HFFc6 (cell line): ENCODE measurements at regions not wholly inside any gene's neighbourhood (a gene's known extent, or its start where the extent isn't known, plus 50 kb on each side); places are given as distances from the start of the nearest gene placed in this dataset.

Experiments
- DNase-seq: peaks from one replicate; pipeline ENCODE4 v3.0.0-alpha.2; 2018
- H3K27ac Mint-ChIP-seq: 2 replicates; pipeline ENCODE4 v1.8.0; 2020; ENCODE audit warnings: mild to moderate bottlenecking, mixed read lengths
- H3K27me3 Mint-ChIP-seq: 2 replicates; pipeline ENCODE4 v1.8.0; 2021; ENCODE audit warnings: mild to moderate bottlenecking, moderate library complexity, mixed read lengths; ENCODE audit not compliant: insufficient read depth
- H3K36me3 Mint-ChIP-seq: 2 replicates; pipeline ENCODE4 v1.8.0; 2021; ENCODE audit warnings: low read depth, mixed read lengths
- H3K4me1 Mint-ChIP-seq: 2 replicates; pipeline ENCODE4 v1.8.0; 2020; ENCODE audit warnings: low read depth, mixed read lengths
- H3K4me3 Mint-ChIP-seq: 2 replicates; pipeline ENCODE4 v1.8.0; 2020; ENCODE audit warnings: mild to moderate bottlenecking, moderate library complexity, mixed read lengths
- H3K9me3 Mint-ChIP-seq: 2 replicates; pipeline ENCODE4 v1.8.0; 2020; ENCODE audit warnings: mild to moderate bottlenecking, mixed read lengths
- TF ChIP-seq, protein P1 (sequence below): fragments of 200-600 bp; sonication (generic); IDR thresholded peaks from 2 replicates; pipeline ENCODE4 v1.5.0; 2021; ENCODE audit warnings: antibody characterized with exemption, mild to moderate bottlenecking

DNA sequence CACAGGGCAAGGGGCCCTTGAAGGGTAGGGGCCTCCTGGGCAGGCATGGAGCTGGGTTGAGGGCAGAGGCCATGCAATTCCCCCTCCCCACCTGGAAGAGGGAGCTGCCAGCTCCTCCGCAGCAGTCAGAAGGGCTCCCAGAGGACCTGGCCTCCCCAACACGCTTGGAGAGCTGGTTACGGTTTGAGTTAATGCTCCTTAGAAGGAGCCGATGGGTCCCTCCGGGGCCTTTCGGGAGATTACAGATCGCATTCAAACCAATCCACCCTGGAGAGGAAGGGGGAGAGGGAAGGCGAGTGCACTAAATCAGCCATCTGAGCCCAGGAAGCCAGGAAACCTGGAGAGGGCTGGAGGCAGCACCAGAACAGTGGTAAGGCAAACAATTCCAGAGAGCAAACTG is 106.3 kb upstream of the CSF3R start:
- Mint-ChIP-seq H3K27ac (no peak overlapping the region), H3K27me3 (peaks cover 39% of the 10 kb centered on the region), H3K9me3 (no peaks in the 10 kb centered on the region), H3K4me1 (no peaks in the 10 kb centered on the region), H3K36me3 (no peaks in the 10 kb centered on the region), H3K4me3 (no peak overlapping the region)
- TF ChIP-seq, protein P1, sequence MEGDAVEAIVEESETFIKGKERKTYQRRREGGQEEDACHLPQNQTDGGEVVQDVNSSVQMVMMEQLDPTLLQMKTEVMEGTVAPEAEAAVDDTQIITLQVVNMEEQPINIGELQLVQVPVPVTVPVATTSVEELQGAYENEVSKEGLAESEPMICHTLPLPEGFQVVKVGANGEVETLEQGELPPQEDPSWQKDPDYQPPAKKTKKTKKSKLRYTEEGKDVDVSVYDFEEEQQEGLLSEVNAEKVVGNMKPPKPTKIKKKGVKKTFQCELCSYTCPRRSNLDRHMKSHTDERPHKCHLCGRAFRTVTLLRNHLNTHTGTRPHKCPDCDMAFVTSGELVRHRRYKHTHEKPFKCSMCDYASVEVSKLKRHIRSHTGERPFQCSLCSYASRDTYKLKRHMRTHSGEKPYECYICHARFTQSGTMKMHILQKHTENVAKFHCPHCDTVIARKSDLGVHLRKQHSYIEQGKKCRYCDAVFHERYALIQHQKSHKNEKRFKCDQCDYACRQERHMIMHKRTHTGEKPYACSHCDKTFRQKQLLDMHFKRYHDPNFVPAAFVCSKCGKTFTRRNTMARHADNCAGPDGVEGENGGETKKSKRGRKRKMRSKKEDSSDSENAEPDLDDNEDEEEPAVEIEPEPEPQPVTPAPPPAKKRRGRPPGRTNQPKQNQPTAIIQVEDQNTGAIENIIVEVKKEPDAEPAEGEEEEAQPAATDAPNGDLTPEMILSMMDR: no peak
- no peak for DNase-seq

DNA sequence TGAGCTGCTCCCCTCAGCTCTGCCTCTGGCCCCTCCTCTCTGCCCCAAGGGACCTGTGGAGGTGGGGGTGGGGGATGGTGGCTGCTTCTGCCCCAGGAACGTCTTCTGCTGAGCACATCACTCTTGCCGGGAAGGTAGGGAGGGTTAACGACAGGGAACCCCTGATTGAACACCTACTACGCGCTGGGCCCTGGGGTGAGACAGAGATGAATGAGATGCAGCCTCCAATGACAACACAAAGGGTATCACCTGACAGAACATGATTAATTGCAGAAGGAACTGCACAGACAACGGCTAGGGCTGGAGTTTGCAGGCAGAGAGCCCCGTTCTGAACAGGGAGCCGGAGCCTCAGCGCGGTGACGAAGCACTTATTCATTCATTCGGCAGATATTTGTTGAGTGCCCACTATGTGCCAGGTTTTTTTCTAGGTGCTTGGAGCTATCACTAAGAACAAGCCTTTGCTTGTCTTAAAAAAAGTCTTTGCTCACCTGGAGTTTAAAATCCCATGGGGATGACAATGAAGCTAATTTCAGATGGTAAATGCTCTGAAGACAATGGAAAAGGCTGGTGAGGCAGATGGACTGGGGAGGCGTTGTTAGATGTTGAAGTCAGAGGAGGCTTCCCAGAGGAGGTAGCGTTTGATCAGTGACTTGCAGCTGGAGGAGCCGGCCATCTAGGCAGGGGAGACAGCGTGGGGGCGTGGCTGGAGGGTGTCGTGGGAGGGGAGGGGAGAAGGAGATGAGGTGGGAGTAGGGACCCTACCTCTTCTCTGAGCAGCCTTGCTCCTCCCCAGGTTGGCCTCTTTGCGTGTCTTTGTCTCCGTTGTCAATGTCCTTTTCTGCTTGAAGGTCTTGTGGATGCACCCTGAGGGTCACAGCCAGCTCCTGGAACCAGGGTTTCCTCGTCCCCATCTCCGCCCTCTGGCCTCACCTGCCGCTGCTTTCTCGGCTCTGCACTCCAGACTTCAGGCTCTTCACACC is 103.1 kb upstream of the CSF3R start:
- Mint-ChIP-seq H3K27ac (no peak overlapping the region), H3K4me3 (no peak overlapping the region), H3K36me3 (no peaks in the 10 kb centered on the region), H3K27me3 (peaks cover 49% of the 10 kb centered on the region), H3K4me1 (no peaks in the 10 kb centered on the region), H3K9me3 (no peaks in the 10 kb centered on the region)
- DNase-seq: no peak
- TF ChIP-seq, protein P1: no peak

DNA sequence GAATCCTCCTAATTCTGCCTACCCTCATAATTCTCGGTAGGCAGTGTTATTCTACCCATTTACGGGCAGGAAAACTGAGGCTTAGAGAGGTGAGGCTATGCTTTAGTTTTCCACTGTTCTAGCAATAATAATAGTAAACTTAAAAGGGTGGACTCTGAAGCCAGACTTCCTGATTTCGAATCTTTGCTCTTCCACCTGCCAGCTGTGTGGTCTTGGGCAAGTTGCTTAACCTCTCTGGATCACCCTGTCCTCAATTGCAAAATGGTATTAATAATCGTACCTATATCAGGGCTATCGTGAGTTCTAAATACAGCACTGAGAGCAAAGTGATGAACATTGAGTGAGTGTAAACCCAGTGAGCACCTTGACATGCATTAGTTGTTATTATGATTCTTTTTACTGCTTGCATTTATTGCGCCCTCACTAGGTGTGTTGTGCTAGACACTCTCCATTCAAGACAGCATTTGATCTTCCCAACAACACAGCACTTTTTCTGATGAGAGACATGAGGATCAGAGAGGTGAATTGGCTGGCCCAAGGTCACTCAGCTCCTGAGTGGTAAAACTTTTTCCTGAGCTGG is 102.3 kb upstream of the CSF3R start:
- DNase-seq: no peak
- Mint-ChIP-seq H3K36me3 (no peaks in the 10 kb centered on the region), H3K27ac (no peak overlapping the region), H3K9me3 (no peaks in the 10 kb centered on the region), H3K27me3 (peaks cover 45% of the 10 kb centered on the region), H3K4me3 (no peak overlapping the region), H3K4me1 (no peaks in the 10 kb centered on the region)
- TF ChIP-seq, protein P1: no peak

DNA sequence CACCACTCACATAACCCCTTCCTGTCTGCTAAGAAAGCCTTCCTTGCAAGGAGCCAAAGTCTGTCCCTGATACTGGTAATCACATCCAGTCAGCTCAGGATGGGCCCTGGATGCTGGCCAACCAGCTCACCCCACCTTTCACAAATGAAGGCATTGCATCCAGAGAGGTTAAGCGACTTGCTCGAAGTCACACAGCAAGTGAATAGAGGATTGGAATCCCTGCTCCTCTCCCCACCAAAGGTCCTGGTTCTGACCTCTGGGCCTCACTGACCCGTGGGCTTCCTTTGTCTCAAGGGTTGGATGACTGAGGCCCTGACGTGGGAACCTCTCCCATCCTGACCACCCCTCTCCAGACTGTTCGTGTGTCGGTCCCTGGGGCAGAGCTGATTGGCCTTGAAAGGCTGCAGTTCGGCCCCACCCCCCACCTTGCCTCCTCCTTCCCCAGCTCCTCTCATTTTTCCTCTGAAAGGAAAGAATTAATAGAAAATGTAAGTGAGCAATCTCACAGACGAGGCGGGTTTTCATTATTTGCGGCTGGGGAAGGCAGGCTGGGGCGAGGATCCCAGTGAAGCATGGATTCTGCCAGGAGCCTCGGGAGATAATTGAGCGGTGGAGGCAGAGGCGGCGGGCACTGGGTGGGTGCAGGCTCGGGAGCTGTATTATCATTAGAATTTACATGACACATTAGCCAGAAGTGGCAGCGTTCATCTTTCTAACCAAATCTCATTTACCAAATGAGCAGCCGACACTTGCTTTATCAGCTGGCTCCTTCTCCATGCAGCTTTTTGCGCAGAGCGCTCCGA is 101.5 kb upstream of the CSF3R start:
- Mint-ChIP-seq H3K36me3 (no peaks in the 10 kb centered on the region), H3K9me3 (no peaks in the 10 kb centered on the region), H3K4me1 (no peaks in the 10 kb centered on the region), H3K4me3 (no peak overlapping the region), H3K27ac (no peak overlapping the region), H3K27me3 (peaks cover 46% of the 10 kb centered on the region)
- TF ChIP-seq, protein P1: no peak
- DNase-seq: no peak

DNA sequence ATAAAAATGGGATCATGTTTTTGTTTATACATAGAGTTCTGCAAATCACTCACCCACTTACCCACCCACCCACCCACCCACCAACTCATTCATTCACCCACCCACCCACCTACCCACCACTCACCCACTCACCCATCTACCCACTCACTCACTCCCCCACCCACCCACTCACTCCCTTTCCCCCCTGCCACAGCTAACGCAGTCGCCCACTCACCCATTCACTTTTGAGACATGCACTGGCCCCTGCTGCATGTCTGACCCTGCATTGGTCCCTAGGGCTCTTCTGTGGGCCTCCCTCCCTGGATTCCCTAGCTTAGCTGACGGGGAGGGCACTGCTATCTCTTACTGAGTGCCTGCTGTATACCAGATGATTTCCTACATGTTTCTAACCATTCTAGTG is 100.4 kb upstream of the CSF3R start:
- TF ChIP-seq, protein P1: no peak
- no peak for DNase-seq
- H3K9me3 Mint-ChIP-seq: no peaks in the 10 kb centered on the region
- H3K27ac Mint-ChIP-seq: no peak overlapping the region
- H3K36me3 Mint-ChIP-seq: no peaks in the 10 kb centered on the region
- H3K27me3 Mint-ChIP-seq: peaks cover 47% of the 10 kb centered on the region
- H3K4me1 Mint-ChIP-seq: no peaks in the 10 kb centered on the region
- H3K4me3 Mint-ChIP-seq: no peak overlapping the region
